H1 (cell line): ENCODE measurements at regions not wholly inside any gene's neighbourhood (a gene's known extent, or its start where the extent isn't known, plus 50 kb on each side); places are given as distances from the start of the nearest gene placed in this dataset.

ENCODE experiments used
- CTCF ChIA-PET: fragments of 300-600 bp; sonication (Branson Sonifier 250); formaldehyde crosslinking; loops from one replicate; lab custom pipeline; 2021; ENCODE audit not compliant: partially characterized antibody; lab: Charles Lee
- POLR2A ChIA-PET: fragments of 300-600 bp; sonication (Branson Sonifier 250); formaldehyde crosslinking; loops from one replicate; lab custom pipeline; 2021; ENCODE audit warnings: inconsistent platforms; ENCODE audit not compliant: partially characterized antibody; lab: Charles Lee
- DNase-seq, 2 experiments: peaks; one replicate each; pipeline versions ENCODE4 v3.0.0 to v3.0.0-alpha.2; 2010 to 2022; ENCODE audit warnings: low spot score in 2 of 2, low read depth in 1 of 2, mixed read lengths in 1 of 2
- FAIRE-seq: peaks from 2 replicates; lab custom pipeline; 2011; peaks lifted over from hg19 to GRCh38; lab: Jason Lieb, UNC
- H2AFZ ChIP-seq: 2 replicates; pipeline ENCODE4 v1.8.1; 2012; ENCODE audit warnings: low read length, inconsistent platforms
- H2AK5ac ChIP-seq: 2 replicates; pipeline ENCODE4 v1.6.1; 2013; ENCODE audit warnings: low read depth, low read length
- H2BK120ac ChIP-seq: replicated peaks from 2 replicates; pipeline ENCODE3; 2013; ENCODE audit warnings: low read depth, low read length, inconsistent platforms
- H2BK12ac ChIP-seq: 2 replicates; pipeline ENCODE4 v1.6.1; 2013; ENCODE audit warnings: low read depth, low read length
- H2BK15ac ChIP-seq: 2 replicates; pipeline ENCODE4 v1.6.1; 2013; ENCODE audit warnings: low read length
- H2BK20ac ChIP-seq: 2 replicates; pipeline ENCODE4 v1.6.1; 2013; ENCODE audit warnings: low read length
- H2BK5ac ChIP-seq: 2 replicates; pipeline ENCODE4 v1.6.1; 2013; ENCODE audit warnings: low read depth, low read length
- H3K14ac ChIP-seq: 2 replicates; pipeline ENCODE4 v1.6.1; 2013; ENCODE audit warnings: inconsistent platforms; ENCODE audit not compliant: insufficient read length
- H3K18ac ChIP-seq: 2 replicates; pipeline ENCODE4 v1.6.1; 2013; ENCODE audit warnings: low read length; ENCODE audit errors: extremely low read depth
- H3K23ac ChIP-seq: 2 replicates; pipeline ENCODE4 v1.6.1; 2013; ENCODE audit warnings: inconsistent platforms; ENCODE audit not compliant: insufficient read length
- H3K23me2 ChIP-seq: 2 replicates; pipeline ENCODE4 v1.6.1; 2013; ENCODE audit warnings: low read depth, low read length
- H3K27ac ChIP-seq: 2 replicates; pipeline ENCODE4 v1.6.1; 2011; ENCODE audit warnings: low read depth, low read length, inconsistent platforms
- H3K27me3 ChIP-seq, 4 experiments: replicated peaks in 1 of 4; 1 replicate in 1 of 4; 2 replicates in 3 of 4; pipeline versions ENCODE4 v1.6.1 to v1.8.1; 2011 to 2013; ENCODE audit warnings: low read length in 3 of 4, mild to moderate bottlenecking in 3 of 4, inconsistent platforms in 2 of 4, mixed read lengths in 2 of 4, moderate library complexity in 1 of 4; ENCODE audit not compliant: control insufficient read depth in 3 of 4, insufficient read depth in 3 of 4; ENCODE audit errors: extremely low read depth in 1 of 4
- H3K36me3 ChIP-seq, 4 experiments: 2 replicates each; pipeline versions ENCODE4 v1.6.1 to v1.8.1; 2011 to 2013; ENCODE audit warnings: mild to moderate bottlenecking in 4 of 4, low read length in 3 of 4, moderate library complexity in 2 of 4, control low read depth in 1 of 4, inconsistent platforms in 1 of 4; ENCODE audit not compliant: insufficient read depth in 4 of 4, control insufficient read depth in 2 of 4
- H3K4ac ChIP-seq: replicated peaks from 2 replicates; pipeline ENCODE3; 2013; ENCODE audit warnings: low read length, low read depth, mixed read lengths, inconsistent platforms; ENCODE audit not compliant: insufficient read length
- H3K4me1 ChIP-seq, 4 experiments: replicated peaks in 1 of 4; 1 replicate in 1 of 4; 2 replicates in 3 of 4; pipeline versions ENCODE4 v1.6.1 to v1.8.1; 2011 to 2013; ENCODE audit warnings: low read length in 3 of 4, inconsistent platforms in 2 of 4, mixed read lengths in 1 of 4; ENCODE audit not compliant: insufficient read depth in 4 of 4, control insufficient read depth in 3 of 4
- H3K4me2 ChIP-seq, 2 experiments: 2 replicates each; pipeline versions ENCODE4 v1.6.1 to v1.8.1; 2011 to 2013; ENCODE audit warnings: low read depth in 2 of 2, low read length in 2 of 2, control low read depth in 1 of 2, inconsistent platforms in 1 of 2, mild to moderate bottlenecking in 1 of 2; ENCODE audit not compliant: insufficient read depth in 1 of 2
- H3K4me3 ChIP-seq, 4 experiments: fragments of 200-600, 300-600 bp in 1 of 4; sonication (generic), shearing (Covaris generic), sonication (Bioruptor Twin) in 1 of 4; 2 replicates each; pipeline versions ENCODE4 v1.5.1 to v1.8.1; 2011 to 2016; ENCODE audit warnings: low read length in 4 of 4, low read depth in 3 of 4, control low read depth in 2 of 4, inconsistent platforms in 2 of 4, mild to moderate bottlenecking in 2 of 4, mixed read lengths in 1 of 4, moderate library complexity in 1 of 4; ENCODE audit not compliant: insufficient read depth in 2 of 4; ENCODE audit errors: extremely low read depth in 1 of 4
- H3K56ac ChIP-seq: replicated peaks from 2 replicates; pipeline ENCODE3; 2013; ENCODE audit warnings: low read depth, mild to moderate bottlenecking, mixed read lengths, low read length, inconsistent platforms; ENCODE audit not compliant: insufficient read length
- H3K79me1 ChIP-seq: 2 replicates; pipeline ENCODE4 v1.6.1; 2013; ENCODE audit warnings: low read depth, low read length, control low read depth
- H3K79me2 ChIP-seq, 2 experiments: 2 replicates each; pipeline versions ENCODE4 v1.6.1 to v1.8.1; 2012 to 2013; ENCODE audit warnings: low read length in 2 of 2, mild to moderate bottlenecking in 2 of 2, inconsistent platforms in 1 of 2; ENCODE audit not compliant: insufficient read depth in 2 of 2, control insufficient read depth in 1 of 2
- H3K9ac ChIP-seq, 4 experiments: replicated peaks in 1 of 4; 1 replicate in 1 of 4; 2 replicates in 3 of 4; pipeline versions ENCODE4 v1.6.1 to v1.8.1; 2011 to 2013; ENCODE audit warnings: low read depth in 3 of 4, low read length in 3 of 4, control low read depth in 2 of 4, mild to moderate bottlenecking in 2 of 4, moderate library complexity in 2 of 4, inconsistent platforms in 1 of 4; ENCODE audit errors: extremely low read depth in 1 of 4
- H3K9me3 ChIP-seq, 2 experiments: 2 replicates each; pipeline versions ENCODE4 v1.6.1 to v1.8.1; 2012 to 2013; ENCODE audit warnings: mild to moderate bottlenecking in 2 of 2, moderate library complexity in 2 of 2, control low read depth in 1 of 2, inconsistent platforms in 1 of 2, low read depth in 1 of 2, low read length in 1 of 2, mixed read lengths in 1 of 2; ENCODE audit not compliant: insufficient read depth in 2 of 2
- H4K20me1 ChIP-seq, 2 experiments: replicated peaks in 1 of 2; 2 replicates each; pipeline versions ENCODE3 to v1.8.1; 2011 to 2013; ENCODE audit warnings: inconsistent platforms in 2 of 2, low read length in 2 of 2, mild to moderate bottlenecking in 1 of 2; ENCODE audit not compliant: insufficient read depth in 2 of 2, control insufficient read depth in 1 of 2
- H4K5ac ChIP-seq: 2 replicates; pipeline ENCODE4 v1.6.1; 2013; ENCODE audit warnings: low read length, low read depth, mixed read lengths, inconsistent platforms; ENCODE audit not compliant: insufficient read length
- H4K8ac ChIP-seq: 2 replicates; pipeline ENCODE4 v1.8.0; 2013; ENCODE audit warnings: mild to moderate bottlenecking, moderate library complexity, low read length, inconsistent platforms; ENCODE audit not compliant: insufficient read depth; ENCODE audit errors: extremely low read depth
- H4K91ac ChIP-seq: replicated peaks from 2 replicates; pipeline ENCODE3; 2013; ENCODE audit warnings: low read length, mixed read lengths, inconsistent platforms; ENCODE audit not compliant: insufficient read length
- GABPA ChIP-seq: IDR thresholded peaks from 2 replicates; pipeline ENCODE4 v1.6.1; 2011; ENCODE audit warnings: mild to moderate bottlenecking, low read length, moderate library complexity, borderline replicate concordance; ENCODE audit not compliant: insufficient read depth
- HDAC2 ChIP-seq, 2 experiments: fragments of 300-600 bp in 1 of 2; sonication (generic) in 1 of 2; IDR thresholded peaks; 2 replicates each; pipeline ENCODE4 v1.6.1; 2011 to 2012; ENCODE audit warnings: low read depth in 2 of 2, low read length in 2 of 2, mild to moderate bottlenecking in 2 of 2, moderate library complexity in 2 of 2, borderline replicate concordance in 1 of 2, inconsistent platforms in 1 of 2
- JUN ChIP-seq: IDR thresholded peaks from 2 replicates; pipeline ENCODE4 v1.6.1; 2011; ENCODE audit warnings: low read depth, mild to moderate bottlenecking, improper control_type of control experiment, low read length
- RBBP5 ChIP-seq: IDR thresholded peaks from 2 replicates; pipeline ENCODE4 v1.7.1; 2012; ENCODE audit warnings: low read depth, mild to moderate bottlenecking, inconsistent platforms, low read length, moderate library complexity, borderline replicate concordance
- SIN3A ChIP-seq, 2 experiments: IDR thresholded peaks in 1 of 2; conservative IDR thresholded peaks in 1 of 2; 2 replicates each; pipeline ENCODE4 v1.6.1; 2011 to 2012; ENCODE audit warnings: low read length in 2 of 2, improper control_type of control experiment in 1 of 2, low read depth in 1 of 2, mild to moderate bottlenecking in 1 of 2
- WGBS, 2 experiments: shearing (Covaris generic) in 1 of 2; methylation state at CpG; one replicate each; pipeline versions ENCODE4 v1.1.6 to v1.1.7; 2013 to 2015; ENCODE audit warnings: low lambda C conversion rate in 2 of 2, mixed read lengths in 2 of 2, inconsistent platforms in 1 of 2, low coverage in 1 of 2, missing lambda C conversion rate in 1 of 2; ENCODE audit not compliant: insufficient replicate concordance in 2 of 2, insufficient coverage in 1 of 2, insufficient read length in 1 of 2; ENCODE audit errors: extremely low coverage in 1 of 2, missing lambda C conversion rate in 1 of 2; 5-methylcytosine and 5-hydroxymethylcytosine counted together

DNA sequence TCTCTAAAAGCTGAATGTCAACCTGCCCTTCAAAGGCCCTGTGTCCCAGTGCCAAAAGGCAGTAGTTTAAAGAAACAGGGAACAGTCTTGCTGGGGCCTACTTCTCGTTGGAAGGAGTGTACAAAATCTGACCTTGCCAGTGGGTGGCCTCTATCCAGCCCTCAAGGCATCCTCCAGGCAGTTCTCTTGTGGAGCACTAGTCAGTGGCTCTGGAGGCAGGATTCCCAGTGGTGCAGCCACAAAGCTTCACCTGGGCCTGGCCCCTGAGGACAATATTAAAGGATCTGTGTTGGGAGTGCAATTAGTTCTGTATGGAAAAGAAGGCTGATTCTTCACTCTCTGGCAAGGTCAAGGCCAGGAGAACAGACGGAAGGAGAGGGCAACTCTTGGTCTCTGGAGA is 237.8 kb upstream of the ADAMTS9 start:
- Histone ChIP-seq H3K79me1 (no peaks in the 10 kb centered on the region), H3K18ac (no peak overlapping the region), H3K79me2 (no peaks in the 10 kb centered on the region), H3K23ac (no peak overlapping the region), H4K8ac (no peak overlapping the region), H3K9me3 (no peaks in the 10 kb centered on the region), H4K5ac (no peak overlapping the region), H3K4ac (no peak overlapping the region), H2BK5ac (no peak overlapping the region), H3K4me3 (no peak overlapping the region), H3K4me1 (peaks cover 0 to 4% (median 0%) of the 10 kb centered on the region in 4 experiments; a peak in 1 of 7 replicates), H2AFZ (no peak overlapping the region), H3K9ac (no peak overlapping the region), H3K27me3 (no peaks in the 10 kb centered on the region), H3K23me2 (no peaks in the 10 kb centered on the region), H2BK12ac (no peak overlapping the region), H2BK15ac (no peak overlapping the region), H3K27ac (no peak overlapping the region), H2AK5ac (no peak overlapping the region), H2BK120ac (no peak overlapping the region), H3K4me2 (no peak overlapping the region), H3K36me3 (no peaks in the 10 kb centered on the region), H2BK20ac (no peak overlapping the region), H4K91ac (no peak overlapping the region), H3K14ac (no peak overlapping the region), H4K20me1 (no peaks in the 10 kb centered on the region), H3K56ac (no peak overlapping the region)
- POLR2A ChIA-PET: no interaction called here
- CTCF ChIA-PET: interaction anchor here (1.3 kb wide), 1 partner anchor 99 kb away, joined by 3 read pairs; no protein-coding TSS in a partner anchor
- WGBS, 2 experiments: 44% methylated on average over 2 of the region's 2 CpGs; no CpG with 5 or more reads in 1 of the 2 experiments
- FAIRE-seq (no peak), DNase-seq (no peak)
- TF ChIP-seq SIN3A (conservative IDR thresholded peaks at IDR 0.05 in 1 of 2, IDR thresholded peaks at IDR 0.05 in 1 of 2; ENCODE audit: low read depth in 1 of 2, low read length in 2 of 2) (no peak), JUN (no peak), HDAC2 (IDR thresholded peaks at IDR 0.05; ENCODE audit: borderline replicate concordance in 1 of 2, low read depth in 2 of 2, low read length in 2 of 2) (no peak), GABPA (no peak), RBBP5 (no peak)
